ENCODE measurements at regions not wholly inside any gene's neighbourhood (a gene's known extent, or its start where the extent isn't known, plus 50 kb on each side); places are given as distances from the start of the nearest gene placed in this dataset.

DNA sequence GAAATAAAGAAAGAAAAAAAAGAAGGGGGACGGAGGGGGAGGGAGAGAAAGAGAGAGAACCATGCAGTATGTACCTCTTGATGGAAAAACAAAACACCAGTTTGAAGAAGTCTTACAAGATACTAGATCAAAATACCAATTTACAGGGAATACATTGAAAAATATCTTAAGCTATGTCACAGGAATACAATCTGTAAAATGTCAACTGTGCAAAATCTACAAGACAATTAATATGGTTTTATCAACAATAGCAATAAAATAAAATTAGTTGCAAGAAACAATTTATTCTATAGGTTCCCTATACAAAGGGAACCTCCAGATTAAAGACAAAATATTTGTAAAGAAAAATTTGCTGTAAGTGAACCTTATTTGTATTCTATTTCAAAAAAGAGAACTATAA is 98.3 kb upstream of the CABCOCO1 start:
- no peak for TF ChIP-seq REST (IDR thresholded peaks at IDR 0.05; ENCODE audit: insufficient replicate concordance, low read depth)
- no peak for TF ChIP-seq POLR2AphosphoS5 (IDR thresholded peaks at IDR 0.05; ENCODE audit: low read depth)
- TF ChIP-seq GABPA (IDR thresholded peaks at IDR 0.05; ENCODE audit: low read depth) = no peak
- TF ChIP-seq, protein P1, sequence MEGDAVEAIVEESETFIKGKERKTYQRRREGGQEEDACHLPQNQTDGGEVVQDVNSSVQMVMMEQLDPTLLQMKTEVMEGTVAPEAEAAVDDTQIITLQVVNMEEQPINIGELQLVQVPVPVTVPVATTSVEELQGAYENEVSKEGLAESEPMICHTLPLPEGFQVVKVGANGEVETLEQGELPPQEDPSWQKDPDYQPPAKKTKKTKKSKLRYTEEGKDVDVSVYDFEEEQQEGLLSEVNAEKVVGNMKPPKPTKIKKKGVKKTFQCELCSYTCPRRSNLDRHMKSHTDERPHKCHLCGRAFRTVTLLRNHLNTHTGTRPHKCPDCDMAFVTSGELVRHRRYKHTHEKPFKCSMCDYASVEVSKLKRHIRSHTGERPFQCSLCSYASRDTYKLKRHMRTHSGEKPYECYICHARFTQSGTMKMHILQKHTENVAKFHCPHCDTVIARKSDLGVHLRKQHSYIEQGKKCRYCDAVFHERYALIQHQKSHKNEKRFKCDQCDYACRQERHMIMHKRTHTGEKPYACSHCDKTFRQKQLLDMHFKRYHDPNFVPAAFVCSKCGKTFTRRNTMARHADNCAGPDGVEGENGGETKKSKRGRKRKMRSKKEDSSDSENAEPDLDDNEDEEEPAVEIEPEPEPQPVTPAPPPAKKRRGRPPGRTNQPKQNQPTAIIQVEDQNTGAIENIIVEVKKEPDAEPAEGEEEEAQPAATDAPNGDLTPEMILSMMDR (IDR thresholded peaks at IDR 0.05; ENCODE audit: insufficient read depth, low read length) = no peak
- TF ChIP-seq SPI1 (IDR thresholded peaks at IDR 0.05; ENCODE audit: borderline replicate concordance, low read depth) = no peak
- no peak for DNase-seq (ENCODE audit: low read depth in 1 of 2, low spot score in 1 of 2)
- Histone ChIP-seq H3K27ac (replicated peaks) (no peak overlapping the region), H3K27me3 (ENCODE audit: insufficient read depth, poor library complexity, severe bottlenecking) (no peaks in the 10 kb centered on the region), H3K4me3 (replicated peaks; ENCODE audit: insufficient read depth, low read length) (no peak overlapping the region)

GRCh38 chr10:61559615-61560014 is 103.1 kb upstream of the CABCOCO1 start:
- TF ChIP-seq POLR2AphosphoS5 (IDR thresholded peaks at IDR 0.05; ENCODE audit: low read depth) = no peak
- TF ChIP-seq GABPA (IDR thresholded peaks at IDR 0.05; ENCODE audit: low read depth) = no peak
- TF ChIP-seq SPI1 (IDR thresholded peaks at IDR 0.05; ENCODE audit: borderline replicate concordance, low read depth) = no peak
- no peak for TF ChIP-seq REST (IDR thresholded peaks at IDR 0.05; ENCODE audit: insufficient replicate concordance, low read depth)
- no peak for DNase-seq (ENCODE audit: low read depth in 1 of 2, low spot score in 1 of 2)
- Histone ChIP-seq H3K27ac (replicated peaks) (no peak overlapping the region), H3K4me3 (replicated peaks; ENCODE audit: insufficient read depth, low read length) (no peak overlapping the region), H3K27me3 (ENCODE audit: insufficient read depth, poor library complexity, severe bottlenecking) (no peaks in the 10 kb centered on the region)

DNA sequence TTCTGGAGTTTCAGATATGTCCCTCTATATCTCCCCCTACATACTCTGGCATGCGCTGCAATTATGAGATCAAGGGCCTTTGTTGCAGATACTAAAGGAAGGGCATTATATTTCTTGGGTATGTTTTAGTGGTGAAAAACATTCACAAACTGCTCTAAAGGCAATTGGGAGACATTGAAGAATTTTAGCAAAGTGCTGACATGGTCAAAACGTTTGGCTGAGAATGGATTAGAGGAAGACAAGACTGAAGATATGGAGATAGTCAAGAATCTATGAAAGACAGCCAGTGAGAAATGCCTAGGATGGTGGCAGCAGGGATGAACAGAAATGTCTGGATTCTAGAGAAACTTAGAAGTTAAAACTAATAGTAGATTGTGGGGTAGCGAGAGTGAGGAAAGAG is 104.5 kb upstream of the CABCOCO1 start:
- Histone ChIP-seq H3K27ac (replicated peaks) (no peak overlapping the region), H3K27me3 (ENCODE audit: insufficient read depth, poor library complexity, severe bottlenecking) (no peaks in the 10 kb centered on the region), H3K4me3 (replicated peaks; ENCODE audit: insufficient read depth, low read length) (no peak overlapping the region)
- no peak for DNase-seq (ENCODE audit: low read depth in 1 of 2, low spot score in 1 of 2)
- TF ChIP-seq SPI1 (IDR thresholded peaks at IDR 0.05; ENCODE audit: borderline replicate concordance, low read depth) (no peak), GABPA (IDR thresholded peaks at IDR 0.05; ENCODE audit: low read depth) (no peak), REST (IDR thresholded peaks at IDR 0.05; ENCODE audit: insufficient replicate concordance, low read depth) (no peak), POLR2AphosphoS5 (IDR thresholded peaks at IDR 0.05; ENCODE audit: low read depth) (no peak)
- TF ChIP-seq, protein P1 (IDR thresholded peaks at IDR 0.05; ENCODE audit: insufficient read depth, low read length) = no peak
